HG02870 (cell line): ENCODE measurements at regions not wholly inside any gene's neighbourhood (a gene's known extent, or its start where the extent isn't known, plus 50 kb on each side); places are given as distances from the start of the nearest gene placed in this dataset.

Source experiments
- ATAC-seq: cut with Tn5 transposase; IDR thresholded peaks from one replicate; pipeline ENCODE4 v1.9.1; 2021; ENCODE audit warnings: mild to moderate bottlenecking, moderate library complexity; ENCODE audit not compliant: unreplicated experiment

- no peak for ATAC-seq
Measured at GRCh38 chr1:96041470-96041869, 680.1 kb upstream of the PTBP2 start.

- ATAC-seq, result no peak
Measured at GRCh38 chr1:96048572-96049212, 672.9 kb upstream of the PTBP2 start.

GRCh38 chr1:96049759-96050409 is 671.7 kb upstream of the PTBP2 start:
- no peak for ATAC-seq

GRCh38 chr1:96059276-96059675 is 662.3 kb upstream of the PTBP2 start:
- no peak for ATAC-seq

GRCh38 chr1:96059736-96060135 is 661.8 kb upstream of the PTBP2 start:
- ATAC-seq, result no peak

GRCh38 chr1:96060621-96061020 is 661.0 kb upstream of the PTBP2 start:
- ATAC-seq, result no peak

- ATAC-seq, result no peak
Measured at GRCh38 chr1:96072021-96072420, 649.6 kb upstream of the PTBP2 start.

- ATAC-seq, result no peak
Measured at GRCh38 chr1:96073100-96073499, 648.5 kb upstream of the PTBP2 start.

- ATAC-seq, result no peak
Measured at GRCh38 chr1:96074422-96074821, 647.2 kb upstream of the PTBP2 start.

GRCh38 chr1:96074876-96075577 is 646.6 kb upstream of the PTBP2 start:
- ATAC-seq, result no peak

GRCh38 chr1:96075704-96076455 is 645.7 kb upstream of the PTBP2 start:
- no peak for ATAC-seq

GRCh38 chr1:96076589-96076988 is 645.0 kb upstream of the PTBP2 start:
- no peak for ATAC-seq

GRCh38 chr1:96079581-96079980 is 642.0 kb upstream of the PTBP2 start:
- ATAC-seq, result no peak

GRCh38 chr1:96080925-96081324 is 640.7 kb upstream of the PTBP2 start:
- no peak for ATAC-seq

GRCh38 chr1:96087719-96088118 is 633.9 kb upstream of the PTBP2 start:
- no peak for ATAC-seq

GRCh38 chr1:96090134-96090533 is 631.5 kb upstream of the PTBP2 start:
- no peak for ATAC-seq

- ATAC-seq, result no peak
Measured at GRCh38 chr1:96095849-96096612, 625.6 kb upstream of the PTBP2 start.

- no peak for ATAC-seq
Measured at GRCh38 chr1:96096613-96097321, 624.8 kb upstream of the PTBP2 start.

GRCh38 chr1:96104506-96104905 is 617.1 kb upstream of the PTBP2 start:
- ATAC-seq, result no peak

GRCh38 chr1:96104906-96105305 is 616.7 kb upstream of the PTBP2 start:
- ATAC-seq, result no peak
